Right lobe of liver (tissue), 4 donors: ENCODE measurements at regions not wholly inside any gene's neighbourhood (a gene's known extent, or its start where the extent isn't known, plus 50 kb on each side); places are given as distances from the start of the nearest gene placed in this dataset.

Source experiments
- CTCF ChIP-seq, 4 donors: fragments of 200-600 bp in 3 of 4; fragments of 450-650 bp in 1 of 4; IDR thresholded peaks; one replicate each; pipeline versions ENCODE4 v1.5.1 to v1.8.0; 2016 to 2022; ENCODE audit warnings: antibody characterized with exemption in 4 of 4, mild to moderate bottlenecking in 2 of 4
- POLR2A ChIP-seq: fragments of 450-650 bp; IDR thresholded peaks from one replicate; pipeline ENCODE4 v1.6.1; 2017; ENCODE audit warnings: antibody characterized with exemption, mild to moderate bottlenecking
- donor health status: DM: no; HTN: no; CAD: no.
- donor health status: DM: no; HTN: no; CAD: no.
- donor health status: DM: no; HTN: yes; CAD: no.

- no peak for TF ChIP-seq CTCF (IDR thresholded peaks at IDR 0.05)
- TF ChIP-seq POLR2A: no peak
These were observed 79.9 kb upstream of the DLX2 start for GRCh38 chr2:172182624-172183023.
